ENCODE measurements at regions not wholly inside any gene's neighbourhood (a gene's known extent, or its start where the extent isn't known, plus 50 kb on each side); places are given as distances from the start of the nearest gene placed in this dataset.

- TF ChIP-seq CTCF (IDR thresholded peaks at IDR 0.05; ENCODE audit: low read depth, low read length) (no peak), POLR2A (IDR thresholded peaks at IDR 0.05; ENCODE audit: extremely low read depth, insufficient read length) (no peak), MAX (IDR thresholded peaks at IDR 0.05; ENCODE audit: low read depth, low read length) (no peak)
Observed at GRCh38 chr13:22168437-22169190, 497.7 kb downstream of the FGF9 start.
